ENCODE measurements at regions not wholly inside any gene's neighbourhood (a gene's known extent, or its start where the extent isn't known, plus 50 kb on each side); places are given as distances from the start of the nearest gene placed in this dataset.

GRCh38 chr18:39972521-39972920, 1982.5 kb upstream of the PIK3C3 start:
- no peak for DNase-seq (ENCODE audit: low read depth)

GRCh38 chr18:39969803-39970494, 1985.1 kb upstream of the PIK3C3 start:
- DNase-seq (ENCODE audit: low read depth), result no peak

- DNase-seq (ENCODE audit: low read depth), result no peak
These were observed 1988.8 kb upstream of the PIK3C3 start for GRCh38 chr18:39966275-39966674.

GRCh38 chr18:39962546-39962945, 1992.5 kb upstream of the PIK3C3 start:
- DNase-seq (ENCODE audit: low read depth), result no peak

GRCh38 chr18:39960550-39960949, 1994.5 kb upstream of the PIK3C3 start:
- DNase-seq (ENCODE audit: low read depth), result no peak

- DNase-seq (ENCODE audit: low read depth), result no peak
These were observed 1995.2 kb upstream of the PIK3C3 start for GRCh38 chr18:39959839-39960238.

- DNase-seq (ENCODE audit: low read depth), result no peak
These were observed 1996.2 kb upstream of the PIK3C3 start for GRCh38 chr18:39958876-39959275.

- no peak for DNase-seq (ENCODE audit: low read depth)
These were observed 2002.2 kb upstream of the PIK3C3 start for GRCh38 chr18:39952816-39953215.

- no peak for DNase-seq (ENCODE audit: low read depth)
These were observed 2003.8 kb upstream of the PIK3C3 start for GRCh38 chr18:39951142-39951720.

GRCh38 chr18:39946623-39947061, 2008.4 kb upstream of the PIK3C3 start:
- DNase-seq (ENCODE audit: low read depth), result no peak

GRCh38 chr18:39945076-39945475, 2010.0 kb upstream of the PIK3C3 start:
- no peak for DNase-seq (ENCODE audit: low read depth)

GRCh38 chr18:39942702-39943101, 2012.3 kb upstream of the PIK3C3 start:
- no peak for DNase-seq (ENCODE audit: low read depth)

- DNase-seq (ENCODE audit: low read depth), result no peak
These were observed 2016.1 kb upstream of the PIK3C3 start for GRCh38 chr18:39938676-39939608.

- no peak for DNase-seq (ENCODE audit: low read depth)
These were observed 2019.4 kb upstream of the PIK3C3 start for GRCh38 chr18:39935598-39935997.

- DNase-seq (ENCODE audit: low read depth), result no peak
These were observed 2036.2 kb upstream of the PIK3C3 start for GRCh38 chr18:39918847-39919246.

GRCh38 chr18:39913672-39914366, 2041.2 kb upstream of the PIK3C3 start:
- DNase-seq (ENCODE audit: low read depth), result no peak

- no peak for DNase-seq (ENCODE audit: low read depth)
These were observed 2043.3 kb upstream of the PIK3C3 start for GRCh38 chr18:39911716-39912115.

- no peak for DNase-seq (ENCODE audit: low read depth)
These were observed 2045.3 kb upstream of the PIK3C3 start for GRCh38 chr18:39909706-39910105.

GRCh38 chr18:39886136-39886535, 2068.9 kb upstream of the PIK3C3 start:
- no peak for DNase-seq (ENCODE audit: low read depth)

- DNase-seq (ENCODE audit: low read depth), result no peak
These were observed 2082.4 kb upstream of the PIK3C3 start for GRCh38 chr18:39872651-39873050.

- DNase-seq (ENCODE audit: low read depth), result no peak
These were observed 2083.1 kb upstream of the PIK3C3 start for GRCh38 chr18:39871961-39872360.

GRCh38 chr18:39870591-39870990, 2084.4 kb upstream of the PIK3C3 start:
- DNase-seq (ENCODE audit: low read depth), result no peak
